ENCODE measurements at regions not wholly inside any gene's neighbourhood (a gene's known extent, or its start where the extent isn't known, plus 50 kb on each side); places are given as distances from the start of the nearest gene placed in this dataset.

GRCh38 chr6:84459401-84459800 is 232.0 kb upstream of the CEP162 start:
- no peak for DNase-seq

GRCh38 chr6:84458271-84458670 is 230.8 kb upstream of the CEP162 start:
- DNase-seq: no peak

- no peak for DNase-seq
These were observed 229.8 kb upstream of the CEP162 start for GRCh38 chr6:84457276-84457675.

DNA sequence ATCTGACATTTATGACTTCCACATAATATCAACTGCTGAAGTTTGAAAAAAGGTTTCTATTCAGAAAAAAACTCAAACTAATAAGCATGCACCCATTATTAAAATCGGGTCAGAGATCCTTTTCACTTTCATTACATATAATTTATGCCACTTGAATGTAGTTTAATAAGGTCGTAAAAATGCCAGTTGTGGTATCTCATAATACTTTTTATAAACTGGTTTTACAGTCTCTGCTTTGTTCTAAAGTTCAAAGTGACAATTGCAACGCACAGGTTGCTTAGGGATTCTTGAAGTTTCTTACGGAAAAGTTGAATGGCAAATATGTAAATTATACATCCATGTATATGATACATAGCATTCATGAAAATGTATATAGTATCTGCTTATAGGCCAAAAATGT is 229.4 kb upstream of the CEP162 start:
- DNase-seq: no peak

GRCh38 chr6:84455511-84456029 is 228.1 kb upstream of the CEP162 start:
- DNase-seq: no peak

DNA sequence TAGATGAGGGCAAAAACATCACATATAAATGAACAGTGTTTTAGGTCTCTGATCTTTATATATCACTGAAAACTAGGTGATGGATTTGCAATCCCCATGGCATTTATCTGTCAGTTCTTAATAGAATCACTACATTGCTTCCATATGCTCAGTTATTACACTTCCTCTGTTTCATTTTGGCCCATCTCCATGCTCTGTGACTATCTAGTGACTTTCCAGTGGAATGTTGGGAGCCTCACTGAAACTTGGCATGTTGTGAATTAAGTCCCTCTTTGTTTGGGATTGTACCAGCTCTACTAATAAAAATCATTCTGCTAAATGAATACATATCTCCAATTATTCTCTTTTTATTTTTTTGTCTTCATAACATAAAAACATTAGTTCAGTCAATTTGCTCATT is 226.1 kb upstream of the CEP162 start:
- DNase-seq: no peak

- DNase-seq: no peak
These were observed 222.6 kb upstream of the CEP162 start for GRCh38 chr6:84450018-84450417.

DNA sequence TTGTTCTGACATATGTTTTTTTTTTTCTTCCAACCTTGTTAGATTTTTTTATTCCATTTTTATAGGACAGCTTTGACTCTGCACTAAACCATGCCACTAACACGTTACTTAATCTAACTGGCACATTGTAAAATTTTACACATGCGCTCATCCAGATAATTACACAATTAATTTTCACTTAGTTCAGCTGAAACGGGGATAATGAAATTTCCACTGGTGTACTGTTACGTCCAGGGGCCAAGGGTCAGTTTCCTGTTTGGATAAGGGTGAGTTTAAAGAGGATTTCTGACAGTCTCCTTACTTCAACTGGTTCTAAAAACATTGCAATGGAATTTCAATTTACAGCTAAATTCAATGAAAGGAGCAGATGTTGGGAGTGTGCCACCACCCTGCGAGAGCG is 221.8 kb upstream of the CEP162 start:
- DNase-seq: no peak

DNA sequence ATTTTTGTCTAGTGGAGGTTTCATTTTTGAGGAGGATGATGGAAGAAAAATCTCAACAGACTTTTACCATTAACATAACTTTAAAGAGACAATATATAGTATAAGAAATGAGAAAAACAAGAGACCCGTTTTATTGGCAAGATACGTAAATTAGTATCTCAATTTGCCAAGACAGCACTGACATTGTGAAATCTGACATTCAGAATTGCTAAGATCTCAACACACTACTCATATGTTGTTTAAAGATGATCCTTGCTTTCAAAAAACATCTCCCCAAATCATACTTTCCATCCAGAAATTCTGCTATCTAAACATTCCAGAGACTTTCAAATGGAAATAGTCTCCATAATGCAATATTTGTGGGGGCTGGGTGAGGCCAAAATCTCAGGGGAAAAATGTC is 220.9 kb upstream of the CEP162 start:
- no peak for DNase-seq

GRCh38 chr6:84447651-84448050 is 220.2 kb upstream of the CEP162 start:
- DNase-seq: no peak

DNA sequence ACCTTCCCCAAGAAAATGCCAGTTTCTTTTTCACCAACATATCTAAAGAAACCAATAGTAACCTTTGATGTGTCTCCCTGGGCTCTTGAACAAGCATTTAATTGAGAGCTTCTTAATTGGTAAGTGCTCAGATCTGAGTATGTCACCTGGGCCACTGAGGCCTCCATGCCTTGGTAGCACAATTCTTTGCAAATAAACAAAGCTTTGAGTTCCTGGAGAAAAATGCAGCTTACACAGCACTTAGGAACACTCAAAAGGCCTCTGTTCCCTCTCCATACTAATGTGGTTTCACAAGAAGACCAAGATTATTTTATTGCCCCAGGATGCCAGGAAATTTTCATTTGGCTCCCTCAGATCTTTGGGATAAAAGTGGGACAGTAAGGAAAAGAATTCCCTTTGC is 217.6 kb upstream of the CEP162 start:
- no peak for DNase-seq

GRCh38 chr6:84442208-84442607 is 214.8 kb upstream of the CEP162 start:
- no peak for DNase-seq

- no peak for DNase-seq
These were observed 214.0 kb upstream of the CEP162 start for GRCh38 chr6:84441456-84441855.

DNA sequence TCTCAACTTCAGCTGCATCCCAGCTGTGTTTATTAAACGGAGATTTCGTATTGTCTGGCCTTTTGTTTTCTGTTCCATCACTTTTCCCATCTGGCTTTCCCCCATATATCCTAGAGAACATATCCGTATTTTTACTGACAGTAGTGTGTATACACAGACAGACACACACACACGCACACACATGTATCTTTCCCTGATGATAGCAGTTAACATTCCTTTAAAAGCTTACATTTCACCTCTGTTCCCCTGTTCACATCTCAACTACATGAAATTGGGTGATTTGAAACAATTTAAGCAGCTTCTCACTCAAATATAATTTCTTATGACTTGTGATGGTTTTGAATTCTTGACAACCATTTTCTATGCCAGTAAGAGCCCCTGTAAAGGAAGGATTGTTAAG is 207.1 kb upstream of the CEP162 start:
- DNase-seq: no peak

- DNase-seq: no peak
These were observed 205.2 kb upstream of the CEP162 start for GRCh38 chr6:84432619-84433018.

DNA sequence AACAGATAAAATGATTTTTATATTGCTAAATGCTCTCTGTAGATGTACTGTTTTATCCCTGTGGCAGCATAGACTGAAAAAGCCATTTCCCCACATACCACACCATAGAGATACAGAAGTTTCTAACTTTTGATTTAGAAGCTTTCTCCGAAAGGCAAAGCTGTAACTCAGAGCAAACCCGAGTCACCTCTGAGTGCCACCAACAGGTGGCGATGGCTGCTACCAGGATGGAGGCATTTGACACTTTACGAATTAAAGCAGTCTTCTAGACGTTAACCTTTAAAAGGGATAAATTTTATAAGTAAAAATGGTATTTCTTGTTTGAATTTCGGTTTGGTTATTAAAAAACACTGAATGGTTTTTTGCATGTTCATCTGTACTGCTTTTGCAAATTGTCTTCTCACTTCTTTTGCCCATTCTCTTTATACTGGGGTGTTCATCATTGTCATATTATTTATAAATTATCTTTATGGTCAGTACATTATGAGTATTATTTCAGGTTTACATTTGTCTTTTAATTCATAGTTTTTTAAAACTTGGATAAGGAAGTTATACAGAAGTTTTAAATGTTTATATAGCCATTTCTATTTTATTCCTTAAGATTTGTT is 201.0 kb upstream of the CEP162 start:
- no peak for DNase-seq

GRCh38 chr6:84425971-84426705 is 198.7 kb upstream of the CEP162 start:
- DNase-seq: no peak

GRCh38 chr6:84424956-84425355 is 197.5 kb upstream of the CEP162 start:
- no peak for DNase-seq

GRCh38 chr6:84422380-84422968 is 195.0 kb upstream of the CEP162 start:
- DNase-seq: peak in 1 of 2 donors; percentile 1

- no peak for DNase-seq
These were observed 193.6 kb upstream of the CEP162 start for GRCh38 chr6:84421031-84421430.

DNA sequence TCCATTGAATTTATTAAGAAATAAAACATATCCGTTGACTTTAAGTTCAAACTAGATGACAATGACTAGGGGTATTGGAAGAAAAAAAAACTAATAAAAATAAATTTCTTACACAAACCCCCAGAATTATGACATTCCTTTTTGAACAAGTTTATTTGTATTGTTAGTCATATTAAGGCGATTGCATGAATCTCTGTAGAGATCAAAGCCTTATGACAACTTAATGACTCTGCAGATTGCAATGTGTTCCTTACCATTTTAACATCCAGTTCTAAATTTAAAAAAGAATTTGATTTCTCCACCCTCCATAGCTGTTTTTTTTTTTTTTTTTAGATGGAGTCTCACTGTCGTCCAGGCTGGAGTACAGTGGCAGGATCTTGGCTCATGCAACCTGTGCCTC is 189.8 kb upstream of the CEP162 start:
- no peak for DNase-seq

DNA sequence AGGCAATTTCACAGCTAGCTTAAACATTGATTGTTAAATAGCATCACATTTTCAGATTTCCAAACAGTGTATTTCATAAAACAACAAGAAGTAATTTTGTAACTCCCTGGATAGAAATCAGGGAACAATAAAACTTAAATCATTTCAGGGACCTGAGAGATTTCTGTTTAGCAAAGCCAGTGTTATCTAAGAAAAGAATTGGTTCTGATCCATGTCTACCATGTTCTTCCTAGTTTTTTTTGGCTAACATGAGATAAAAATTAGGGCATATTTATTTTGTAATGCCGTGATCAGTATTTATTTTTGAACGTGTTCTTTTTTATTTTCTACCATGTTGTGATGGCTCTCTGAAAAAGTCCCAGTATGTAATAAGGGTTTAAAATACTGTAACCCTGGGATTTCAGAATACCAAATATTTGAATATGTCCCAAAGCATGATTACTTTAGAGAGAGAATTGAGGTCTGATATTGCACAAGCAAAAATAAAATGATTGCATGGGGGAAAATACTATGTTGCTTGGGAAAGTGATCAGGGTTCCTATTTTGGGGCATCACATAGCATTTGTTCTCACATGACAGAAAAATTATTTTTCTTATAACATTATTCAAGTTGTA is 188.7 kb upstream of the CEP162 start:
- DNase-seq: no peak

DNA sequence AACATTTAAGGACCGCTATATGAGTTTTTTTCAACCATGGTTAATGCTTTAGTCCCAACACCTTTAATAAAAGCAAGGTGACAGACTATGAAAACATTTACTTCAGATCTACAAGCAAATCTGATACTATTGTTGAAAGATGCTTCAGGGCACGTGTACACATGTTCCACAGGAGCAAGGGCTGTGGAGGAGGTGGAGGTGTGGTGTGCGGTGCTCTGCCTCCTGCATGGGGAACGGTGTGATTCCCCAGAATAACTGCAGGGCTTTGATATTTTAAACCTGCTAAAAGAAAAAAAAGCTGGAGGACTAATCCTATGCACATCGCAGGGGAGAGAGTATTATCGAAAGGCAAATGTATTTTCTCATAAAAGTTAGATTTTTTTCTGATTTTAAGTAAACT is 188.1 kb upstream of the CEP162 start:
- DNase-seq: no peak

- DNase-seq: no peak
These were observed 187.6 kb upstream of the CEP162 start for GRCh38 chr6:84415068-84415467.
